H1 (cell line): ENCODE measurements at regions not wholly inside any gene's neighbourhood (a gene's known extent, or its start where the extent isn't known, plus 50 kb on each side); places are given as distances from the start of the nearest gene placed in this dataset.

Experiments
- CTCF ChIA-PET: fragments of 300-600 bp; sonication (Branson Sonifier 250); formaldehyde crosslinking; loops from one replicate; lab custom pipeline; 2021; ENCODE audit not compliant: partially characterized antibody; lab: Charles Lee
- POLR2A ChIA-PET: fragments of 300-600 bp; sonication (Branson Sonifier 250); formaldehyde crosslinking; loops from one replicate; lab custom pipeline; 2021; ENCODE audit warnings: inconsistent platforms; ENCODE audit not compliant: partially characterized antibody; lab: Charles Lee
- DNase-seq, 2 experiments: peaks; one replicate each; pipeline versions ENCODE4 v3.0.0 to v3.0.0-alpha.2; 2010 to 2022; ENCODE audit warnings: low spot score in 2 of 2, low read depth in 1 of 2, mixed read lengths in 1 of 2
- FAIRE-seq: peaks from 2 replicates; lab custom pipeline; 2011; peaks lifted over from hg19 to GRCh38; lab: Jason Lieb, UNC
- H2AFZ ChIP-seq: 2 replicates; pipeline ENCODE4 v1.8.1; 2012; ENCODE audit warnings: low read length, inconsistent platforms
- H2AK5ac ChIP-seq: 2 replicates; pipeline ENCODE4 v1.6.1; 2013; ENCODE audit warnings: low read depth, low read length
- H2BK120ac ChIP-seq: replicated peaks from 2 replicates; pipeline ENCODE3; 2013; ENCODE audit warnings: low read depth, low read length, inconsistent platforms
- H2BK12ac ChIP-seq: 2 replicates; pipeline ENCODE4 v1.6.1; 2013; ENCODE audit warnings: low read depth, low read length
- H2BK15ac ChIP-seq: 2 replicates; pipeline ENCODE4 v1.6.1; 2013; ENCODE audit warnings: low read length
- H2BK20ac ChIP-seq: 2 replicates; pipeline ENCODE4 v1.6.1; 2013; ENCODE audit warnings: low read length
- H2BK5ac ChIP-seq: 2 replicates; pipeline ENCODE4 v1.6.1; 2013; ENCODE audit warnings: low read depth, low read length
- H3K14ac ChIP-seq: 2 replicates; pipeline ENCODE4 v1.6.1; 2013; ENCODE audit warnings: inconsistent platforms; ENCODE audit not compliant: insufficient read length
- H3K18ac ChIP-seq: 2 replicates; pipeline ENCODE4 v1.6.1; 2013; ENCODE audit warnings: low read length; ENCODE audit errors: extremely low read depth
- H3K23ac ChIP-seq: 2 replicates; pipeline ENCODE4 v1.6.1; 2013; ENCODE audit warnings: inconsistent platforms; ENCODE audit not compliant: insufficient read length
- H3K23me2 ChIP-seq: 2 replicates; pipeline ENCODE4 v1.6.1; 2013; ENCODE audit warnings: low read depth, low read length
- H3K27ac ChIP-seq: 2 replicates; pipeline ENCODE4 v1.6.1; 2011; ENCODE audit warnings: low read depth, low read length, inconsistent platforms
- H3K27me3 ChIP-seq, 4 experiments: replicated peaks in 1 of 4; 1 replicate in 1 of 4; 2 replicates in 3 of 4; pipeline versions ENCODE4 v1.6.1 to v1.8.1; 2011 to 2013; ENCODE audit warnings: low read length in 3 of 4, mild to moderate bottlenecking in 3 of 4, inconsistent platforms in 2 of 4, mixed read lengths in 2 of 4, moderate library complexity in 1 of 4; ENCODE audit not compliant: control insufficient read depth in 3 of 4, insufficient read depth in 3 of 4; ENCODE audit errors: extremely low read depth in 1 of 4
- H3K36me3 ChIP-seq, 4 experiments: 2 replicates each; pipeline versions ENCODE4 v1.6.1 to v1.8.1; 2011 to 2013; ENCODE audit warnings: mild to moderate bottlenecking in 4 of 4, low read length in 3 of 4, moderate library complexity in 2 of 4, control low read depth in 1 of 4, inconsistent platforms in 1 of 4; ENCODE audit not compliant: insufficient read depth in 4 of 4, control insufficient read depth in 2 of 4
- H3K4ac ChIP-seq: replicated peaks from 2 replicates; pipeline ENCODE3; 2013; ENCODE audit warnings: low read length, low read depth, mixed read lengths, inconsistent platforms; ENCODE audit not compliant: insufficient read length
- H3K4me1 ChIP-seq, 4 experiments: replicated peaks in 1 of 4; 1 replicate in 1 of 4; 2 replicates in 3 of 4; pipeline versions ENCODE4 v1.6.1 to v1.8.1; 2011 to 2013; ENCODE audit warnings: low read length in 3 of 4, inconsistent platforms in 2 of 4, mixed read lengths in 1 of 4; ENCODE audit not compliant: insufficient read depth in 4 of 4, control insufficient read depth in 3 of 4
- H3K4me2 ChIP-seq, 2 experiments: 2 replicates each; pipeline versions ENCODE4 v1.6.1 to v1.8.1; 2011 to 2013; ENCODE audit warnings: low read depth in 2 of 2, low read length in 2 of 2, control low read depth in 1 of 2, inconsistent platforms in 1 of 2, mild to moderate bottlenecking in 1 of 2; ENCODE audit not compliant: insufficient read depth in 1 of 2
- H3K4me3 ChIP-seq, 4 experiments: fragments of 200-600, 300-600 bp in 1 of 4; sonication (generic), shearing (Covaris generic), sonication (Bioruptor Twin) in 1 of 4; 2 replicates each; pipeline versions ENCODE4 v1.5.1 to v1.8.1; 2011 to 2016; ENCODE audit warnings: low read length in 4 of 4, low read depth in 3 of 4, control low read depth in 2 of 4, inconsistent platforms in 2 of 4, mild to moderate bottlenecking in 2 of 4, mixed read lengths in 1 of 4, moderate library complexity in 1 of 4; ENCODE audit not compliant: insufficient read depth in 2 of 4; ENCODE audit errors: extremely low read depth in 1 of 4
- H3K56ac ChIP-seq: replicated peaks from 2 replicates; pipeline ENCODE3; 2013; ENCODE audit warnings: low read depth, mild to moderate bottlenecking, mixed read lengths, low read length, inconsistent platforms; ENCODE audit not compliant: insufficient read length
- H3K79me1 ChIP-seq: 2 replicates; pipeline ENCODE4 v1.6.1; 2013; ENCODE audit warnings: low read depth, low read length, control low read depth
- H3K79me2 ChIP-seq, 2 experiments: 2 replicates each; pipeline versions ENCODE4 v1.6.1 to v1.8.1; 2012 to 2013; ENCODE audit warnings: low read length in 2 of 2, mild to moderate bottlenecking in 2 of 2, inconsistent platforms in 1 of 2; ENCODE audit not compliant: insufficient read depth in 2 of 2, control insufficient read depth in 1 of 2
- H3K9ac ChIP-seq, 4 experiments: replicated peaks in 1 of 4; 1 replicate in 1 of 4; 2 replicates in 3 of 4; pipeline versions ENCODE4 v1.6.1 to v1.8.1; 2011 to 2013; ENCODE audit warnings: low read depth in 3 of 4, low read length in 3 of 4, control low read depth in 2 of 4, mild to moderate bottlenecking in 2 of 4, moderate library complexity in 2 of 4, inconsistent platforms in 1 of 4; ENCODE audit errors: extremely low read depth in 1 of 4
- H3K9me3 ChIP-seq, 2 experiments: 2 replicates each; pipeline versions ENCODE4 v1.6.1 to v1.8.1; 2012 to 2013; ENCODE audit warnings: mild to moderate bottlenecking in 2 of 2, moderate library complexity in 2 of 2, control low read depth in 1 of 2, inconsistent platforms in 1 of 2, low read depth in 1 of 2, low read length in 1 of 2, mixed read lengths in 1 of 2; ENCODE audit not compliant: insufficient read depth in 2 of 2
- H4K20me1 ChIP-seq, 2 experiments: replicated peaks in 1 of 2; 2 replicates each; pipeline versions ENCODE3 to v1.8.1; 2011 to 2013; ENCODE audit warnings: inconsistent platforms in 2 of 2, low read length in 2 of 2, mild to moderate bottlenecking in 1 of 2; ENCODE audit not compliant: insufficient read depth in 2 of 2, control insufficient read depth in 1 of 2
- H4K5ac ChIP-seq: 2 replicates; pipeline ENCODE4 v1.6.1; 2013; ENCODE audit warnings: low read length, low read depth, mixed read lengths, inconsistent platforms; ENCODE audit not compliant: insufficient read length
- H4K8ac ChIP-seq: 2 replicates; pipeline ENCODE4 v1.8.0; 2013; ENCODE audit warnings: mild to moderate bottlenecking, moderate library complexity, low read length, inconsistent platforms; ENCODE audit not compliant: insufficient read depth; ENCODE audit errors: extremely low read depth
- H4K91ac ChIP-seq: replicated peaks from 2 replicates; pipeline ENCODE3; 2013; ENCODE audit warnings: low read length, mixed read lengths, inconsistent platforms; ENCODE audit not compliant: insufficient read length
- BRCA1 ChIP-seq: IDR thresholded peaks from 2 replicates; pipeline ENCODE4 v1.6.1; 2012; ENCODE audit warnings: low read depth, low read length, improper control_type of control experiment
- CREB1 ChIP-seq: IDR thresholded peaks from 2 replicates; pipeline ENCODE4 v1.6.1; 2012; ENCODE audit warnings: inconsistent platforms
- EP300 ChIP-seq, 2 experiments: IDR thresholded peaks; 1 replicate in 1 of 2; 2 replicates in 1 of 2; pipeline ENCODE4 v1.6.1; 2011 to 2012; ENCODE audit warnings: low read depth in 2 of 2, low read length in 2 of 2, mild to moderate bottlenecking in 2 of 2, borderline replicate concordance in 1 of 2, inconsistent platforms in 1 of 2, moderate library complexity in 1 of 2
- FOSL1 ChIP-seq: IDR thresholded peaks from 2 replicates; pipeline ENCODE4 v1.6.1; 2011; ENCODE audit warnings: mild to moderate bottlenecking, low read depth, low read length, moderate library complexity; ENCODE audit not compliant: insufficient read depth
- GABPA ChIP-seq: IDR thresholded peaks from 2 replicates; pipeline ENCODE4 v1.6.1; 2011; ENCODE audit warnings: mild to moderate bottlenecking, low read length, moderate library complexity, borderline replicate concordance; ENCODE audit not compliant: insufficient read depth
- GTF2F1 ChIP-seq: IDR thresholded peaks from 2 replicates; pipeline ENCODE4 v1.6.1; 2012; ENCODE audit warnings: low read depth, low read length, improper control_type of control experiment, borderline replicate concordance
- HDAC2 ChIP-seq, 2 experiments: fragments of 300-600 bp in 1 of 2; sonication (generic) in 1 of 2; IDR thresholded peaks; 2 replicates each; pipeline ENCODE4 v1.6.1; 2011 to 2012; ENCODE audit warnings: low read depth in 2 of 2, low read length in 2 of 2, mild to moderate bottlenecking in 2 of 2, moderate library complexity in 2 of 2, borderline replicate concordance in 1 of 2, inconsistent platforms in 1 of 2
- JUND ChIP-seq: IDR thresholded peaks from 2 replicates; pipeline ENCODE4 v1.6.1; 2011; ENCODE audit warnings: mild to moderate bottlenecking, improper control_type of control experiment, low read length
- NANOG ChIP-seq: IDR thresholded peaks from 2 replicates; pipeline ENCODE4 v1.6.1; 2011; ENCODE audit warnings: low read length, low read depth, mild to moderate bottlenecking, inconsistent platforms; ENCODE audit not compliant: insufficient read depth, poor library complexity, severe bottlenecking
- RNF2 ChIP-seq: fragments of 200-900, 300-1000 bp; sonication (generic); IDR thresholded peaks from 2 replicates; pipeline ENCODE4 v1.7.1; 2016; ENCODE audit warnings: borderline replicate concordance, low read depth, mild to moderate bottlenecking, antibody characterized with exemption, low read length; ENCODE audit not compliant: poor library complexity, severe bottlenecking; ENCODE audit errors: missing control alignments
- RXRA ChIP-seq: IDR thresholded peaks from 2 replicates; pipeline ENCODE4 v1.6.1; 2011; ENCODE audit warnings: low read depth, mild to moderate bottlenecking, low read length, moderate library complexity; ENCODE audit not compliant: insufficient read depth
- SIN3A ChIP-seq, 2 experiments: IDR thresholded peaks in 1 of 2; conservative IDR thresholded peaks in 1 of 2; 2 replicates each; pipeline ENCODE4 v1.6.1; 2011 to 2012; ENCODE audit warnings: low read length in 2 of 2, improper control_type of control experiment in 1 of 2, low read depth in 1 of 2, mild to moderate bottlenecking in 1 of 2
- SIRT6 ChIP-seq: IDR thresholded peaks from one replicate; pipeline ENCODE4 v1.7.1; 2012; ENCODE audit warnings: low read length, inconsistent platforms
- SIX5 ChIP-seq: IDR thresholded peaks from 2 replicates; pipeline ENCODE4 v1.6.1; 2011; ENCODE audit warnings: mild to moderate bottlenecking, low read depth, low read length

DNA sequence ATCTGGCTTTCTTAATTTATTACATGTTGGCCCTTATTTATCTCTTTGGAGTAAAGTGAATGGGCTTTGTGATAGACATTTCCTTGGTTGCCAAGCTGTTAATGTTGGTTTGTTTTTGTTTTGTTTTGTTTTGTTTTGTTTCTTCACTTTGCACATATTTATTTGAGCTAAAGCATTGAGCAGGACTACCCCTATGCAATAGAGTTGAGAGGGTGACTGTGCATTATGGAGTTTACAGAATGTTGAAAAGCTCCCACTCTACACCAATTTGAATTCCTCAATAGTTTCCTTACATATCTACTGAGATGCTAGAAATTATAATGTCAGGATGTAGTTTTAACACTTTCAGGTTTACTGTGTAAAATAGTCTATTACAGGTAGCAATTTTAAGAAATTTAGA, 462.8 kb upstream of the CBLB start:
- H3K4me1 ChIP-seq = no peaks in the 10 kb centered on the region
- no peak overlapping the region for H3K4ac ChIP-seq
- CTCF ChIA-PET = no interaction called here
- H2AK5ac ChIP-seq = no peak overlapping the region
- no peak overlapping the region for H4K8ac ChIP-seq
- H4K20me1 ChIP-seq = no peaks in the 10 kb centered on the region
- no peak overlapping the region for H3K27ac ChIP-seq
- no peak overlapping the region for H2BK5ac ChIP-seq
- H3K23ac ChIP-seq = no peak overlapping the region
- H3K18ac ChIP-seq = no peak overlapping the region
- H4K91ac ChIP-seq = no peak overlapping the region
- no peaks in the 10 kb centered on the region for H3K36me3 ChIP-seq
- H2AFZ ChIP-seq = no peak overlapping the region
- H3K56ac ChIP-seq = no peak overlapping the region
- no peak overlapping the region for H4K5ac ChIP-seq
- no peak overlapping the region for H3K4me3 ChIP-seq
- no peak overlapping the region for H3K9ac ChIP-seq
- DNase-seq = no peak
- no peaks in the 10 kb centered on the region for H3K9me3 ChIP-seq
- no peak overlapping the region for H2BK120ac ChIP-seq
- TF ChIP-seq BRCA1 = no peak
- no peak for TF ChIP-seq EP300 (IDR thresholded peaks at IDR 0.05; ENCODE audit: borderline replicate concordance in 1 of 2, low read depth in 2 of 2, low read length in 2 of 2)
- no peak for TF ChIP-seq SIRT6
- TF ChIP-seq GTF2F1 = no peak
- TF ChIP-seq FOSL1 = no peak
- no peak for TF ChIP-seq CREB1
- no peak for TF ChIP-seq SIX5
- no peak for TF ChIP-seq RXRA
- no peak for TF ChIP-seq RNF2
- no peak for TF ChIP-seq SIN3A (conservative IDR thresholded peaks at IDR 0.05 in 1 of 2, IDR thresholded peaks at IDR 0.05 in 1 of 2; ENCODE audit: low read depth in 1 of 2, low read length in 2 of 2)
- no peak for TF ChIP-seq HDAC2 (IDR thresholded peaks at IDR 0.05; ENCODE audit: borderline replicate concordance in 1 of 2, low read depth in 2 of 2, low read length in 2 of 2)
- TF ChIP-seq JUND = no peak
- no peak for TF ChIP-seq GABPA
- no peak for TF ChIP-seq NANOG
- no peak overlapping the region for H2BK15ac ChIP-seq
- POLR2A ChIA-PET = no interaction called here
- H2BK12ac ChIP-seq = no peak overlapping the region
- H3K27me3 ChIP-seq = no peaks in the 10 kb centered on the region
- H3K4me2 ChIP-seq = no peak overlapping the region
- H3K14ac ChIP-seq = no peak overlapping the region
- no peaks in the 10 kb centered on the region for H3K79me2 ChIP-seq
- no peaks in the 10 kb centered on the region for H3K79me1 ChIP-seq
- no peak for FAIRE-seq
- H3K23me2 ChIP-seq = no peaks in the 10 kb centered on the region; the same call in 1 of the 2 replicates
- no peak overlapping the region for H2BK20ac ChIP-seq
